GM18907 (cell line): ENCODE measurements at regions not wholly inside any gene's neighbourhood (a gene's known extent, or its start where the extent isn't known, plus 50 kb on each side); places are given as distances from the start of the nearest gene placed in this dataset.
A peak's percentile ranks its signal among the peaks of the same experiment; 100 is the strongest.

Source experiments
- ATAC-seq: cut with Tn5 transposase; IDR thresholded peaks from one replicate; pipeline ENCODE4 v1.9.1; 2021; ENCODE audit warnings: mild to moderate bottlenecking, moderate library complexity; ENCODE audit not compliant: unreplicated experiment

DNA sequence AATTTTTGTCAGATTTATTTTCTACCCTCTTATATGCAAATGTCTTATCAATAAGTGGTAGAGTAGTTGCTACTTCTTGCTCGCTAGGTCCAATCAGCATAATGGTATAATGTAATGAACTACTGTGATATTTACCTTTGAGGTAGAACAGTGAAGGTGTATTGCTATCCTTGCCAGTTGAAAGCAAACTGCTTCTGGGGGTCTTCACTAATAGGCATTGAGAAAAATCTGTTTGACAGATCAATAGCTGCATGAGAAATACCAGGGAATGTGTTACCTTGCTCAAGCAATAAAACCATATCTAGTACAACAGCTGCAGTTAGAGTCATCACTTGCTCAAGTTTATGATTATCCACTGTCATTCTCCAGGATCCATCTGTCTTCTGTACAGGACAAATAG is 50.1 kb upstream of the EFEMP1 start:
- no peak for ATAC-seq

DNA sequence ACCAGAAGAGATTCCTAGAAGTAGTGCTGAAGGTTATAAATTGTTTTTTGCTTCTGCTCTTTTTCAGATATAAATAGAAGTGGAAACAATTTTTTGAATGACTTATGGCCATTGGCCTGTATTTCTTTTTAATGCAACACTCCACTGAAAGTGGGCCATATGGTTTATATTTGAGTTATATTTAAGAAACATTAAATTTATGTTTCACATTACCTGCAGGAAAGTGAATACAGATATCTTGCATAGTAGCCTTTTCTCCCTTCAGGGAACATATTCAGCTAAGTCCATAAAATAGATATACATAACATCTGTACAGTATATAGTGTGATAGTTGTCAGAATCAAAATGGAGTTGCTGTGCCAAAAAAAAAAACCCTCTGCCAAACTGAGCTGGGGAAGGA is 53.1 kb upstream of the EFEMP1 start:
- ATAC-seq, result no peak

DNA sequence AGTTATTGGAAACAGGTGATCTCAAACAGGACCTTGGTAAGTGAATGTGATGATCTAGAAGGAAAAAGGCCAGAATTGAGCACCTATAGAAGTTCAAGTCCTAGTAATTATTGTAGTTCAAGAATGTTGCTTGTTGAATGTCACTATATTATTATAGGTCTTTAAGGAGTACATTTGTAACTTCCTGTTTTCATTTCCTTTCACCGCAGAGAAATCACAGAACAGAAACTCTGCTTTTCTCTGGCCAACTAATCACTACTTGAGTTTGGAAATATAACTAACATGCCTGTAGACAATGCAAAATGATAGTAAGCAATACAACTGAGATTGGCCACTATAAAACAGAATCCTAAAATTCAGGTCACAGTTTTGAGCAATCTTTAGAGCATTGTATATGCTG is 61.8 kb upstream of the EFEMP1 start:
- peak; percentile 99 for ATAC-seq

DNA sequence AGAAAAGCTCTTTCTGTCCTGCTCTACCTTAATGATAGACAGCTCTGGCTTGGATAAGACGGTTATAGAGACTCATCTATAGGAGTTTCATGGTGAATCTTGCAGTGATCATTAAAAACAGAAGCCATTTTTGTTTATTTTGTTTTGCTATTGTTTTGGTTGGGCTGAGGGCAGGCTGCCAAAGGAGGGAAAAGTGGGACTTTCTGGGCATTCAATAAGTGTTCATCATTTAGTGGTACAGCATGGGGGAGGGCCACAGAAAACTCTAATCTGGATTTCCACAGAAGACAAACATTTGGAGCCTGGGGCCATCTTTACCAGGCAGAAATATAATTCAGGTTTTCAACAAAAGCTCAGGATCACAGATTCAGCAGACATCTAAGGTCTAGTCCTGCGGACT is 62.4 kb upstream of the EFEMP1 start:
- ATAC-seq, result peak; percentile 10

DNA sequence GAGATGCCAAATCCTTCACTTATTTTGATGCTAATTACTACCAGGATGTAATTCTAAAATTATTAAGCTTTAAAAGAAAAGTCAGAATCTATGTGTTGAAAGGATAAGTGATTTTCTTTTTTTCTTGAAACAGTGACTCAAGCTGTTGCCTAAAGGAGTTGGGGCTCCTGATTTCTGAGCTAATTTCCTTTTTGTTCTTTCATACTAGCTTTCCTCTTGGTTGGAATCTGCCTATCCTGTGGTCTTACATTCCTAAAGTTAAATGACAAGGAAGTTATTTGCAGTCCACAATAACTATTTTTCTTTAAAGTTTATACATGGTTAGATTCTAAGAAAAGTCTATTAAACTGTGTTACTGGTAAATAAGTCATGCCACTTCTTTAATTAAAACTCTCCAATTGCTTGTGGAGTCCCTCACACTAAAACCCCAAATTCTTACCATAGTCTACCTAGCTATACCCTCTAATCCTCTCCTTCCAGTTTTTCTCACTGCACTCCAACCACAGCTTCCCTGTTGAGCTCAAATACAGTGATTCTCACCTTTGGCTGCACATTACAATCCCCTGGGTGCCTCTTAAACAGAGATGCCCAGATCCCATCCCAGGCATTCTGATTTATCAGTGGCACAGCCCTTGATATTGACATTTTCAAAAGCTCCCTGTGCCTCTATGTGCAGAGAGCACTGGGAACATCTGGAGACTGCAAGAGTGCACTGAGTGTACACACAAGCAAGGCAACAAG is 63.3 kb upstream of the EFEMP1 start:
- ATAC-seq, result no peak

DNA sequence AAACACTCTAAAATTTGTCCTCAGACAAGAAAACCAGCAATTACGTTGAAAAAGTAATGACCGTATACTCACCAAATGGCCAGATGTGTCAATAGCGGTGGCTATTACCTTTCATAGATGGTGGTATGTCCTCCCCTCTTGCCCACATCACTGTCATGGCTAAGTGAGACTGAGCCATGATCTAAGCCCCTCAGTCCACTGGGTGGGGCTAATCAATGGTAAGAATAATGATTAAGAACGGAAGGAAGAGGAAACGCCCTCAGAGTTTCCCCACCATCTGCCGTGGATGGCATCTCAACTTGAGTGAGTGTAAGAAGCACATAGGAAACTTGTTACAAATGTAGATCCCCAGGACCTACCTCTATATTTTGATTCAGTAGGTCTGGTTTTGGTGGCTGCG is 65.8 kb upstream of the EFEMP1 start:
- ATAC-seq, result no peak

DNA sequence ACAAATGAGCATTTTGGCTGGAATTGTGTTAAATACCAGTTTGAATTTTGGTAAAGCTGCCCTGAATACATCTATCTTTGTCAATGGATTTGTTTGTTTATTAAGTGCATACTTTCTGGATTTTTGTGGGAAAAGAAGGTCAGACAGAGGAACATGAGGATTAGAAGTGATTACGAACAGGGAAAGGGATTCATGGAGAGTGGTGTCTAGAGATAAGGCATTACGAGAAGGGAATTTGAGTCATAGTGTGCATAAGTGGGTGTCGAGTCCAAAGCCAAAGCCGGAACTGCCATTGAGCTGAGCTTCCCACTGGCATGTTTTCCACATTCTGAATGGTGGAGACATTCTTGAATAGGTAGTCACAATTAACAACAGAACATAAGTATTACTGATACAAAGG is 68.9 kb upstream of the EFEMP1 start:
- no peak for ATAC-seq

DNA sequence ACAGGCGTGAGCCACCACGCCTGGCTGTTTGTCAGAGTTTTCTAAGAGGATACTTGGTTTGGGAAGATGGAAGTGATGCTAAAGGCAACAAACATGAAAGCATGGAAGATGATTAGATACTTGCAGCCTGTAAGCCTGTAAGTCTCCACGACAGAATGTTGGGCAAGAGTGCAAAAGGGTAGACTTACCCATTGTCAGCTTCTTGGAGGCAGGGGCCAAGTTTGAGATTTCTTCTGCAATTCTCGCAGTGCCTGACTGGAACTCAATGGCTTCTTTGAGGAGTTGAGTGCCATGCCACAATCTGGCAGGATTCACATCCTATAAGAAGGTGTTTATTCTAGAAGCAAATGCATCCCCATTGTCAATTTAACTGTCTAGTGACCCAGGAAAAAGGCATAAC is 70.1 kb upstream of the EFEMP1 start:
- ATAC-seq, result no peak

DNA sequence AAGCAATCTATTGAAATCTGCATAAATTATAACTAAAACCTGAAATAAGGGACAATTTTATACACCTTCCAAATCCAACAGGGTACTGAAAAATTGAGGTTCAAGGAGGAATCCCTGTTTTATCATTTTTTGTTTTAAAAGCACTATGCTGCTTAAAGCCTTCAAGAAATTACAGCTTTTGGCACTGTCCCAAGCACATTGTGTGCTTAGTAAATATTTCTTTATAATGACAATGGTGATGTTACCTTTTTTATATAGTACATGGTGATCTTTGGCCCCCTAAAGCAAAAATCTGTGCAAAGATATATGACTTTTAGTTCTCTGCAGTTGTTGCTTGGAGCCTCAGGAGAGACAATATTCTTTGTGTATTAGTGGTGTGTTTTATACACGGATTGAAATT is 71.6 kb upstream of the EFEMP1 start:
- no peak for ATAC-seq

DNA sequence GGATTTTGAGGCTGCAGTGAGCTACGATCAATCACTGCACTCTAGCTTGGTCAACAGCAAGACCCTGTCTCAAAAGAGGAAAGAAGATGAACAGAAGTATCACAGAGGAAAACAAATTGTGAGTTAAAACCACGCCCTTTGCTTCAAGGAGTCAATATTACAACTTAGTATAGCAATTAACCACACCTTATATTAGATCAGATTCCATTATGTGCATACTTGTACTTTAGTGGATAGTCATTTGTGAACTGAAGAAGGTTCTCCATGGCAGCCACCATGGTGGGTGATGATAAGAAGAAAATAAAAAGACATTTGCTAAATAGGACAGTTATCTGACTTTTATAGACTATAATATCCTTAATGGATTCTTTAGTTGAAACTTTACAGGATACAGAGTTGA is 72.3 kb upstream of the EFEMP1 start:
- ATAC-seq, result no peak

DNA sequence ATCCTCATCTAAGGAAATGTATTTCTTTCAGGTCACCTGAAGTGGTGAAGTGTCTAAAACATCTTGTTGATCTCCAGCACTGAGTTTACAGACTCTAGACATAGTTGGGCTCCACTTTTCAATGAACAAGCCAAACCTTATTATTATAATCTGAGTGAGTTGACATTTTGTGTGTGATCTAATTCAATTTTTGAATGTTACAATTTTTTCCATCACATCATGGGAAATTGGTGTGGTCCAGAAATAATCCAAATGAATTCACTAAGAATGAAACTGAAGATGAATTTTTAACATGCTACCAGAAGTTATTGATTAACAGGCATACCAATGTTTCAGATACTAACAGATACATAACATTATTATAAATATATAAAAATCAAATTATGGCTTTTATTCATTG is 75.6 kb upstream of the EFEMP1 start:
- no peak for ATAC-seq

DNA sequence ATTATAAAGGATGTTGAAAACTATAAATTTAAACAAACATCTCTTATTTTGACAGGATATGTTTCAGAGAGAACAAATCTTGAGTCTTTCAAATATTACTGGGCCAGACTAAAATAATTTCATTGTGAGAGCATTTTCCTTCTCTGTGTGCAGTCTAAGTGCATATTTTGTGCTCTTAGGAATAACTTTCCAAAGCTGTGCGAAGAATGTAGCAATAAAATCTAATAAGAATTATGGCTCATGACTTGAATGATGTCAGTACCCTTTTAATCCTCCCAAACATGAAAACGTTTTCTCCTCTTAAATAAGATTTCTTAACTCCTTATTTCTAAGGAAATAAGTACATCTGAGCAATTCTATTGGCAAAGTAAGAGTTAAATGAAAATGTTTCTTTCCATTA is 76.2 kb upstream of the EFEMP1 start:
- ATAC-seq, result no peak

DNA sequence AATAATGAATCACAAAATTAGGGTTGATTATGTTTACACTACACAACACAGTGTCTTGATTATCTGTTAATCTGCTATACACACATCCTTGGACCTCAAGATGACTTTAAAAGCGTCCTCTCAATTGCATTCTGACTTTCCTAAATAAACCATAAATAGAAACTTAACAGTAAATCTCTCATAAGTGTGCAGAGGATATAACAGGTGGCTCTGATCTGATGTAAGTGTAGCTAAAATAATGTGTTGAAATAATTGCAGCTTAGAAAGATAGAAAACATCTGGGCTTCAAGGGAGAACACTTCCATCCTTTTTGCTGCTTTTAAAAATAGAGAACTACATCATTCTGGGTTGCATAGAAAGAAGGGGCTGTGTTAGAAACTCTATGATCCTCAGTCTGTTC is 78.4 kb upstream of the EFEMP1 start:
- ATAC-seq, result no peak

DNA sequence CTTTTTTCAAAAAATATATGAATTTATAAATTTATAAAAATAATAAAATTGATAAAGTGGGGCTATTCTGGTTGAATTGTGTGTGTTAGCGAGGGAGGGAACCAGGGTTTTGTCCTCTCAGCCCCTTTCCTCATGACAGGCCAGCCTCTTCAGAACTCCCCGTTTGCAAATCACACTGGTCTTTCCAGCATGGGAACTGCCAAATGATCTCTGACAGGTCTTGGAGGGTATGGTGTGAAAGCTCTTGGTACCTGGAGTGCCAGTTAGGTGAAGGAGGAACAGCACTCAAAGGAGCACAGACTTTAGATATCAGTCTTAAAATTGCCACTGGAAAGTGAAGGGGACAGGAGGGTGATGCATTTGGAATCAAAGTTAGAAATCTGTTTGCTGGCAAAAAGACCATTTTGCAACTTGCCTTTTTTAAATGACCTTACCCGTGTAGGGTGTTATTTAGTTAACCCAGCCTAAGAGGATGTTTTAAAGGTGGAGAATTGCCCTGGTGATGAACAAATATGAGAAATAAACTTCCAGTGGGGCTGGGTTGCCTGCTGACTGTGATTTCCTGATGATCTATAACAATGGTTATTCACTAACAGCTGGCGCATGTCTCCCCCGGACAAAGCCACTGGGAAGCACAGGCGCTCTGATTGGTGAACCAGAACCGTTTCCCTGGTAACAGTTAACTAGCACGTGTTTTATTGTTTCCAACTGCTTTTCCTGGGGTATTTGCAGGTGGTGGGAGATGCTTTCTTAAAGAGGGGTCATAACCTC is 85.3 kb upstream of the EFEMP1 start:
- no peak for ATAC-seq

DNA sequence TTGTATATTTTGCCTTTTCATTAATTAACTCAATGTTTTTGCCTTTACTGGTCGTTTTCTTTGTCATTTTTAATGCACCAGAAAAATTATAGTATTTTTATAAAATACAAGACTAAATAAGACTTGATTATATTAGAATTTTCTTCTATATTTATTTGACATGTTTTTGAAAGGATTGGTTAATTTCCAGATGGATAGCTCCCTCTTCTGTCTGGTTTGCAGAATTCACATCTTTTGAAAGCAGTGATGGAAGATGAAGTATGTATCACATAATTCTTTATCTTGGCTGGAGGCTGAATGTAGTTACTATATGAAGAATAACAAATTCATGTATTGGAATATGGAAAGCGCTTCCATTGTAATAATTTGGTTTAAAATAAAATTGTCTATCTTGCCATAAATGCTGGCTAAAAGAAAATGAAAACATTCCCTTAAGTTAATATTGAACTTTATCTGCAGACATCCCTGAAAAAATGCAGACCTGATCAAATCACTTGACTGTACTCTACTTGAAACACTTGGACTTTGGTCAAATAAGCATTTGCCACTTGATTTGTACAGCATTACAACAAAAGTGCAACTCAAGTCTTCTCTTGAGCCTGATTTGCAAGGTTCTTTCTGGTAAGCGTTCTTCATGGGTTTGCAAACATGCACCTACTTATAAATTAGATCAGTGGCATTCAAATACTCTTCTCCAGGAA is 86.3 kb upstream of the EFEMP1 start:
- ATAC-seq, result no peak

DNA sequence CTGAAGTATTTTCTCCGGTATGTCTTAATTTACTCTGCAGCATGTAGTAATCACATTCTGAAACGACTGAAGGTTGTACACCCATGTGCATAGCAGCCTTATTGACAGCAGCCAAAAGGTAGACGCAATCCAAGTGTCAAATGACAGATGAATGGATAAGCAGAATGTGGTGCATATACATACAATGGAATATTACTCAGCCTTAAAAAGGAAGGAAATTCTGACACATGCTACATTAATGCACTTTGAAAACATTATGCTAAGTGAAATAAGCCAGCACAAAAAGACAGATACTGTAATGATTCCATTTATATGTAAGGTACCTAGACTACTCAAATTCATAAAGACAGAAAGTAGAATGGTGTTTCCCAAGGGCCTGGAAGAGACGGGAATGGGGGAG is 88.0 kb upstream of the EFEMP1 start:
- no peak for ATAC-seq

DNA sequence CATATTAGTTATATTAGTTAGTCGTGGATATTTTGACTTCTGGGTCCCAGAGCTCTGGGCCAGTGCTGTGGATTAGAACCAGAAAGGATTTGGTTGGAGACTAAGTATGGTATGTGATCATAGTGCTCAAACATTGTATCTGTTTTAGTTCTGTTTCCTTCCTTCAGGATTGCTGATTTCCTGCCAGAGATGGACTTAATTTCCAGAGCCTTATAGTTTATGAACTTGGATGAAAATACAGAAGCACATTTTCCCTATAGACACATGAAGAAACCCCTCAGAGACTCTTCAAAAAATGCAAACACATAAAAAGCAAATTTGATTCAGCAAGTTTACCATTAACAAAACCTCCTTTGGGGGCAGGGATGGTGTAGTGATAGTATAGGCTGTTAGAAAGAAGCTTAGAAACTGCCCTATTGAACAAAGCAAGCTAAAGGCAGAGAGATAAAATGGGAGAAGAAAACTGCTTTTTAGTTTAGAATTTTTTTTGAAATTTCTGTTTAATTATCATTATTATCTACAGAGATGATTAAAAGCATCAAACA is 88.7 kb upstream of the EFEMP1 start:
- no peak for ATAC-seq

DNA sequence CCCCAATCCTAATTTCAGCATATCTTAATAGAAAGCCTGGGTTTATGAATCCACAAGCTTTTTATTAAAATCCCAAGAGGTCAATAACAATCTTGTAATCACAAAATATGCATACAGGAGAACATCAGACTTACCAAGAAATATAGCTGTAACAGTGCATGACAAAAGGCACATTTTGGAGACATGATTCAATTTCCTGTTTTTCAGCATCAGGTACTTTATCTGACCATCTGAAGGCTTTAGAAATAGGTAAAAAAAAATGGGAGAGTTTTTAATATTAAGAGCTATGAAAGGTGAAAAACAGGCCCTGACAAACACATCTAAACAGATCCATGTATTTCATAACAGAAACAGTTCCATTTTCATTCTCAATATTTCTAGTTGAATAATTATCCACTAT is 89.9 kb upstream of the EFEMP1 start:
- no peak for ATAC-seq

DNA sequence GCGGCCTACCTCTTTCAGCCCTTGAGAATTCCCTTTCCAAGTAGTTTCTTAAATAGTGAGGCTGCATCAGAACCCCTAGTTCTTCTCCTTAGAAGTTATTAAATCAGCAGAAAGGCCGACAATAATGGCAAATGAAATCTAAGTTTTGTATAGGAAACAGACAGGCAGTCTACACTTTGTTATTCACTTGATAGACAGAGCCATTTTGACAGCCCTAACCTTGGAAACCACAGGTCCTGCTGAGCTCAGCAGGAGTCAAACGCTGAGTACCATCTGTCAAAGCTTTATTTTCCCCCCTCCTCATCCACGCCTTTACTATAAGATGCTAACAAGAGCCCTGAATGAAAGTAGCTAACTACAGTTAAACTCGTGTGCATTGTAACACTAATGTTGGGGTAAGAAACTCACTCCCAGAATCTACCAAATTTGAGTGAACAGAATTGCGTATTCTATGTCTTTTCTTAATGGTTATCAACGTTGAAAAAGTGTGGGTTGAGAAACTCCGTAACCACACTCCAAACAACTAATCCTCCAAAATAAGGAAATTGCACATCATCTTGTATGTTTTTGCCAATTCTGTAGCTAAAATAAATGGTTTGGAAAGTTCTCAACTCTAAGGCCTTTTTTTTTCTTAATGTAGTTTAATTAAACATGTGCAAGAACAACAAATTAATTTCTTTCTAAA is 90.6 kb upstream of the EFEMP1 start:
- no peak for ATAC-seq

DNA sequence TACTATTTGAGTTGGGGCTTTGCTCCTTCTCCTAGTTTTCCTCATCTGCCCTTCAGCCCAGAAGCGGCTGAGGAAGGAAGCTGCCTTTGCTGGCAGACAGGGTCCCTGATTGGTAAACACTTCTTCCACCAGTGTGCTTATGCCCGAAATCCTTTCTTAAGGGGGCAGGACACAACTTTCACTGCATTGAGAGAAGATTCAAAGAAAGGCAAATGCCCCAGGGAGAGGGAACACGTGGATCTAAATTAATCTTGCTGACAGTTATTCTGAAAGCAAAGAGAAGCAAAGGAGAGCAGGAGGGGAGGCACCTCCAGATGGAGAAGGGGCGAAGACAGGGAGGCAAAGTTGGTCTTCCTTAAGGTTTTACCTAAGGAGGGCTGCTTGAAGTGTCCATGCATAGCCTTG is 92.1 kb upstream of the EFEMP1 start:
- no peak for ATAC-seq

DNA sequence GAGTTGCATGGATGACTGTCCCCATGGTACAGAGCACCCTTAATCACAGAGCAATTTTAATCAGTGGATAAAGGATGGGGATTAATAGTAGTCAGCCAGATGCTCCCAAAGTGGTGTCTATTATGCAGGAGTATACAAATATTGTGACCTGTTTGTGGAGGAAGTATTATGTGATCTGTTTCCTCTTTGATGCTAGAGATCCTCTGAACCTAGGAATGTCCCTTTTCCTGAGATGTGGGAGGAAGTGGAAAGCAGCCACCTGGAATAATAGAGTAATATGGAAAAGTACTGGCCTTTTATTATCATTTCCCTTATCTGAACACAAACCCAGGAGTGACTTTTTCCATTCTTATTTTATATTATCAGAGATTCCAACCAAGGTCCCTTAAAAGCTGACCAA is 94.2 kb upstream of the EFEMP1 start:
- no peak for ATAC-seq
